Non-pigmented ciliary epithelial cell (primary cell): ENCODE measurements at regions not wholly inside any gene's neighbourhood (a gene's known extent, or its start where the extent isn't known, plus 50 kb on each side); places are given as distances from the start of the nearest gene placed in this dataset.
A peak's percentile ranks its signal among the peaks of the same experiment; 100 is the strongest.
"Not testable (repeated sequence)": the region's sequence is repeated elsewhere in the genome, so short reads cannot be mapped to it uniquely, and the experiment has no call there.

Experiments used
- DNase-seq: peaks from one replicate; pipeline ENCODE4 v3.0.0-alpha.2; 2010; ENCODE audit warnings: low read depth

DNA sequence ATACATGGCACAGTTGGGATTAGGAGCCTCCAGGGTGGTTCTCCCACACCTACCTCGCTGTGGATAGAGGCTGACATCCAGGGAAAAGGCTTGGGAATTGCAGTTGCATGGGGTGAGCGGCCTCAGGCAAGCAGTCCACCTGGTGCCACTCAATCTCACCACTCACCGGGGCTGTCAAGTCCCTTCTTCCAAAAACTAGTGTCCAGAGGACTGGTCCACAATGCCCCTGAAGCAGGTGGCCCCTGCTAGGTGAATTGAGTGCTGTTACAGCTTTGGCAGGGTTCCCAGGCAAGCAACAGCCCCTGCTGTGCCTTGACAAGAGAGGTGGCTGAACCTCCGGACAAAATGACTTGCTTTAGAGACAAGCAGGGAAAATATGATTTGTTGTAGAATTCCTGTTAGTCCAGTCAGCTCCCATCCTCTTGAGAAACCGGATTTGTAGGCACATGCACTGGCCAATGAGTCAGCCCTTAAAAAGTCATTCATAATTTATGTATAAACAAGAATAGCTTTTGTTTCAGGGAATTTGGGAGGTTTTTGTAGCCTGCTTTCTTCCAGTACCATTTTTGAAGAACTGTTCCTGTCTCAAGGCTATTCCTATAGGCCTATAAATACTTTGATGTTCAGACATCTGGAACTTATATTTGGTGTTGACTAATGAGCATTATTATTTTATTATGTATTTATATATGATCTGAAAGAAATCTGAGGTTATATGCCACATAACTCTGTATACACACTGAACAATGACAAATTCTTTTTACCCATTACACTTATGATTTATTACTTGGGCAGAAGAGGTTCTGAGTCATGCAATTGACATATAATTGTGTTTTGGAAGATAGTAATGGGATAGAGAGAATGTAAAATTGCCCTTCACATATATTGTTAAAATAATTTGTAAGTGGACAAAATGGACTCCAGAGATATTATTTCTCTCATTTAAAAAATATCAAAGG lies 411.1 kb downstream of the ACTL7B start:
- DNase-seq: peak; percentile 89

GRCh38 chr9:108443741-108444140 lies 412.0 kb downstream of the ACTL7B start:
- DNase-seq: peak; percentile 49

- DNase-seq: no peak
Measured at GRCh38 chr9:108443019-108443633, 412.7 kb downstream of the ACTL7B start.

DNA sequence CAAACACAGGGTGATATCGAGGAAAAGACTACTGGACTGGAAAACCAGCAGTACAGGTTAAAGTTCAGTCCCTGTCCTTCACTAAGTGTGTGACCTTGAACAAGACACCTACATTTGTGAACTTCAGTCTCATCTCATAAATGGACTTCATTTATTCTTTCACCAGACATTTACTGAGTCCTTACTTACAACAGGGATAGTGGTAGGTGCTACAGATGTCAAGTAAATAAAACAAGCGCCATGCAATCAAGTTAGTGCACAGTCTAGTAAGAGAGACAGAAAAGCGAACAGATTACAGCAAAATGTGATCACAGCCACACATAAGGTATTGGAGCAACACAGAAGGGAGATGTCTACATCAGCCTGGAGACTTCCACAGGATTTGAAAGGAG lies 413.2 kb downstream of the ACTL7B start:
- DNase-seq: no peak

DNA sequence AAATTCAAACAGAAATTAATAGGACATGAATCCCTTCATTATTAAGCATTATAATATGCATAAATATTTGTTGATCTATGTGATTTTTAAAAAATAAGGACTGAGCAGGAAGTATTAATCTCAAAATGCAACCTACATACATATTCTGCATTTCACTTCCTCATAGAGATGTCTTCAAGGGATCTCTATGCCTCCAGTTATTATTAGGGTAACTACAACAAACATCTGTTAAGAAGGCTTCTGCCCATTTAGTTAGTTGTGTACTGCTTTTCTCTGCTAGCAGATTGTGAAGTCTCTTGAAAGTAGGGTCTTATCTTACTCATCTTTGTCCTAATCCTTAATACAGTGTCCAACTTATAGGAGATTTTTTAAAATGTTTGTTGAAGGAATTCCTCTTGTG lies 414.1 kb downstream of the ACTL7B start:
- DNase-seq: no peak

DNA sequence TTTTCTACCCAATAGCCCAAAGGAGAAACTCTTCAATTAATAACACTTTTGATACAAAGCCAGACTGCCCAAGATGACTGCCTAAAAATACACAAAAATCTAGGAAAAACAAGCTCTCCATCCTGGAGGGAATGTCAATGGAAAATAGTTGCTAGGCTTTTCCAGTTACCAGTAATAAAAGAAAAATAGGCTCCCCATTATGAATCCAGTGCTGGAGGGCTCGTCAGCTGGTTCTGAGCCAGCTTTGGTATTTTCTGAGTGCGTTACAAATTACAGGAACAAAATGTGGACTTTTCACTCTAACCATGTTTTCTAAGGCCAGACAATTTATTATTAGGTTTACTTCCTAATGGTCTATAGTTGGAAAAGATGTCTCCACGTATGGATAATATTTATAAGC lies 414.5 kb downstream of the ACTL7B start:
- DNase-seq: no peak

- peak; percentile 45 for DNase-seq
Measured at GRCh38 chr9:108439947-108440346, 415.8 kb downstream of the ACTL7B start.

DNA sequence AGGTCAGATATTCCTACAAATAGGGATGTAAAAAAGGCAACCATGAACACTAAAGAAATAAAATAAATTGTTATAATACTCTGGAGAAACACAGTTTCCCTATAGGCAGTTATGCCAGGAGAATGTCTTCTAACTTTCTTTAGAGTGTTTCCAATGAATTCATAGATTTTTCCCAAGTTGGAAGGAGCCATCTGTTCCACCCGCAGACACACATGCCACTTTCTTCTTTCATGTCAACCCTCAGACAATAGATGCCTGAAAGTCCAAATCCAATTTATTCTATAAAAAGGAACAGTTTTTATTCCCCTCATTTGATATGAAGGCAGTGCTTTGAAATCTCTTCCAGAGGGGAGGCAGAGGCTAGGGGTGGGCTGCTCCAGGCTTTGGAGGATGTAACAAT lies 418.1 kb downstream of the ACTL7B start:
- no peak for DNase-seq

DNA sequence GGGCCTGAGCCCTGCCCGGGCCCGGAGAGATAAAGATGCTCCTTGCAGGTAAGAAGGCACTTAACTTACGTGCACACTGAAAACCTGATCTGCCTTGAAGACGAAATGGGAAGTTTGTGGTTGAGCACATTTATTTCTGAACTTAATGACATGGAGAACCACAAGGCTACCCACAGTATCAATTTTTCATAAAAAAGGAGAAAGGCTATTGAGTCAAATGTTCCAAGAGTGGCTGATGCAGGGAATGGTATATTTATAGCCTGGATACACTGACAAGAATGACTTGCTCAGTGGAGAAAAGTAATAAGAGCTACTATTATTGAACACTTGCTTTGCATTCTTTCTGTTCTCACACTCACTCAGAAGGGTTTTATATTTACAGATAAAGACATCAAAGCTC lies 419.3 kb downstream of the ACTL7B start:
- DNase-seq: no peak

DNA sequence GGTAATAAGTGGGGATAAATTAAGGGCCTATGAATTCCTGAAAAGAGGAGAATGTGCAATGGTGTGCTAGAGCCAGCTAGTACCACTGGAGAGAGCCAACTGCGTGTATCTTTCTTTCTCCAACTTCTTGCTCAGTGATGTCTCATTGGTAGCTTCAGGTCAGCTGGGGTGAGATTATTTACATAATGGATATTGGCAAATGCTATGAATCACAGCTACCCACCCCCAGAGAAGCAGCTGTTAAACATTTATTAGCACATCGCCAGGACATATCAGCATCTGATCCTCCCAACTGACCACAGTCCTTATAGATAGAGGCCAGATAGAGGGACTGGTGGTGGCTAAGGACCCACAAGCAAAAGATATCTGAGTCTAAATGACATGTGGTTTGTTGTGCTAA lies 421.3 kb downstream of the ACTL7B start:
- DNase-seq: no peak

DNA sequence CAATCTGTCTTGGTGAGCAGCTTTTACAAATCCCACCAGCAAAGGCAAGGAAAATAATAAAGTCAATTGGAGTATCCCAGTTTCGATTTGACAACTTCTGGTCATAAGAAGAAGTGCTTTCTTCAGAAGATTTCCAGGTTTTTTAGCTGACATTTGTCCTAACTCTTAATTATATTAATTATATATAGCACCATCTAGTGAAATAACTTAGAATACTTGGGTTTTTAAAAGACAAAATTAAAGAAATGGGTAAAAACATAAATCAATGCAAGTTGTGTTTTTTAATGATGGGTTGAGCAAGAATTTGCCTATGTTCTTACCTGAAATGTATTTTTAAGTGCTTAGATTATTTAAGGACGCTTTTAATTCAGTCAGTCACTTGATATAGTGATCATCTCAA lies 421.8 kb downstream of the ACTL7B start:
- no peak for DNase-seq

DNA sequence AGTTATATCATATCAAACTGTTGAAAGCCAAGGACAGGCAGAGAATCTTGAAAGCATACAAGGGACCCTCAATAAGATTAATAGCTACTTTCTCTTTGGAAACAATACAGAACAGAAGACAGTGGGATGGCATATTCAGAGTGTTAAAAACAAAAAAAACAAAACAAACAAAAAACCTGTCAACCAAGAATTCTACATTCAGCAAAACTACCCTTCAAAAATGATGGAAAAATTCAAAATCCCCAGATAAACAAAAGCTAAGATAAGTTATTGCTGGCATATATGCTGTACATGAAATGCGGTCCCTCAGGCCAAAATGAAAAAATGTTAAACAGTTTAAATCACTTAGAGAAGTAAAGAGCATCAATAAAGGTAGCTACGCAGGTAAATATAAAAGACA lies 425.1 kb downstream of the ACTL7B start:
- no peak for DNase-seq

GRCh38 chr9:108427751-108428150 lies 428.0 kb downstream of the ACTL7B start:
- no peak for DNase-seq

DNA sequence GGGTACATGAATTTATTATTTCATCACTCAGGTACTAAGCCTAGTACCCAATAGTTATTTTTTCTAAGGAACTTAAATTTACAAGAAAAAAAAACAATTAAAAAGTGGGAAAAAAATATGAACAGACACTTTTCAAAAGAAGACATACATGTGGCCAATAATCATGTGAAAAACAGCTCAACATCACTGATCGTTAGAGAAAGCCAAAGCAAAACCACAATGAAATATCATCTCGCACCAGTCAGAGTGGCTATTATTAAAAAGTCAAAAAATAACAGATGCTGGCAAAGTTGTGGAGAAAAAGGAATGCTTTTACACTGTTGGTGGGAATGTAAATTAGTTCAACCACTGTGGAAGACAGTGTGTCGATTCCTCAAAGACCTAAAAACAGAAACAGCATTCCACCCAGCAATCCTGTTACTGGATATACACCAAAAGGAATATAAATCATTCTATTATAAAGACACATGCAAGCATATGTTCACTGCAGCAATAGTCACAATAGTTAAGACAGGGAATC lies 429.3 kb downstream of the ACTL7B start:
- not testable (repeated sequence) for DNase-seq

DNA sequence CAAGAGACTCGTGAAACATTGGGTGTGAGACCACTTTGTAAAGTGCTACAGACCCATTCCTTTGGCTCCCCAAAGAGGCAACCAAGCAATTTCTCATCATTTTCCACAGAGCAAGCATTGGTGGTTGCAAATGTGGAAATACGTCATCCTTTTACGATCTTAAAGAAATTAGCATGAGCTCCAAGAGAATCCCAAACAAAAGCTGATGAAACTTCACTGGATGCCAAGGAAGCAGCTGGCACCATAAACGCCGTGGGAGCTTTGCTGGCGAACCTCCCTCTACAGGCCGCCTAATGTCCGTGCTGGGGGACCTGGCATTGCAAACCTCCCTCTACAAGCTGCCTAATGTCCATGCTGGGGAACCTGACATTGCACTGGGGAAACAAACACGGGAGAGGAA lies 432.4 kb downstream of the ACTL7B start:
- no peak for DNase-seq

DNA sequence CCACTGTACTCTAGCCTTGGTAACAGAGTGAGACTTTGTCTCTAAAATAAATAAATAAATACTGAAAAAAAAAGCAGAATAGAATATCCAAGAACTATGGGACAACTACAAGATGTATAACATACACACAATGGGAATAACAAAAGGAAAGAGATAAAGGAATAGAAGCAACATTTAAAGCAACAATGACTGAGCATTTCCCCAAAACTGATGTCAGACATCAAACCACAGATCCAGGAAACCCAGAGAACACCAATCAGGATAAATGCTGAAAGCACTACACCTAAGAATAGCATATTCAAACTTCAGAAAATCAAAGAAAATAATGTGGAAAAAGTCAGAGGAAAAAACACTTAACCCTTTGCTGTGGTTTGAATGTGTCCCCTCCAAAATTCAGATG lies 436.4 kb downstream of the ACTL7B start:
- DNase-seq: no peak

GRCh38 chr9:108417726-108418125 lies 438.1 kb downstream of the ACTL7B start:
- DNase-seq: no peak

- DNase-seq: no peak
Measured at GRCh38 chr9:108417312-108417711, 438.5 kb downstream of the ACTL7B start.

GRCh38 chr9:108416324-108416723 lies 439.5 kb downstream of the ACTL7B start:
- DNase-seq: no peak

DNA sequence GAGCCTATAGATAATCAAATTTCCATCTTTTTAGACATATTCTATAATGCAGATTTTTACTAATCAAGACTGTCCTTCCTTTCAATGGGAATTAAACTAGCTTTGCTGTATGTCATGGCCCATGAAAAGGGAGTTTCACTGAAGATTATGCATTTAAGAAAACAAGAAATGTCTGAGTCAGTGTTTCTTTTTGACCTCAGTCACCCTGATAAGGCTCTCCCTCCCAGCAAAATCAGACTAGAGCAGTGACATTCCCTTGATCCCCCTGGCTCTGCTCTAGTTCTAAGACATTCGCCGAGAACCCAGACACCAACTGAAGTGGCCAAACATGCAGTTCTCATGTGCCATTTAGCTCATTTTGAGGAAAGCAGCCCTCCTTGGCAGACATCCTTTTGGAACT lies 442.0 kb downstream of the ACTL7B start:
- no peak for DNase-seq

DNA sequence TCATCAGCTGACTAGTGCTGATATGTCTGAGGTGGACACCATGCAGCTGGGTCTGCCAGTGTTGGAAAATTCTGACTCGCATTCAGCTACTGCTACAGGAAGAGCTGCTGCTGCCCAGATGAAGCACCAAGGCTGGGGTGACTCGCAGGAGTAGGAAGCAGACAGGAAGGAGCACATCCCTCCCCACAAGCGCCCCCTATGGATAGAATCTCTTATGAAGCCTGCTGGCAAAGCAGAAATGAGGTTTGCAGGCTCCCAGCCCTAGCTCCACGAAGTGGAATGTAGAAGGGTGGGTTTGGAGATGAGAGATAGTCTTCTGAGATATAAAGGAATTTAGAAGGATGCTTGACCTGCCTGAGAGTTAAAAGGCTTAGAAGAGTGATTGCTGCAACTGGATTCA lies 443.0 kb downstream of the ACTL7B start:
- DNase-seq: no peak

GRCh38 chr9:108411632-108412031 lies 444.2 kb downstream of the ACTL7B start:
- DNase-seq: no peak

GRCh38 chr9:108410161-108410560 lies 445.6 kb downstream of the ACTL7B start:
- no peak for DNase-seq
